Spinal cord (tissue), 9 donors: ENCODE measurements at regions not wholly inside any gene's neighbourhood (a gene's known extent, or its start where the extent isn't known, plus 50 kb on each side); places are given as distances from the start of the nearest gene placed in this dataset.
A peak's percentile ranks its signal among the peaks of the same experiment; 100 is the strongest.

Experiments
- DNase-seq, 6 donors: peaks; one replicate each; pipeline versions ENCODE4 v3.0.0 to v3.0.0-alpha.2; 2013 to 2015; ENCODE audit warnings: low spot score in 6 of 6, low read depth in 4 of 6
- H3K27ac ChIP-seq: one replicate; pipeline ENCODE4 v1.5.1; 2013; ENCODE audit warnings: low read depth, low read length, control low read depth
- H3K27me3 ChIP-seq: one replicate; pipeline ENCODE4 v1.6.1; 2013; ENCODE audit warnings: low read length; ENCODE audit not compliant: control insufficient read depth, insufficient read depth
- H3K36me3 ChIP-seq: one replicate; pipeline ENCODE4 v1.6.1; 2013; ENCODE audit warnings: low read length; ENCODE audit not compliant: control insufficient read depth, insufficient read depth
- H3K4me1 ChIP-seq: one replicate; pipeline ENCODE4 v1.6.1; 2013; ENCODE audit warnings: low read length; ENCODE audit not compliant: control insufficient read depth, insufficient read depth
- H3K4me3 ChIP-seq: one replicate; pipeline ENCODE4 v1.5.1; 2013; ENCODE audit warnings: low read depth, low read length, control low read depth
- H3K9me3 ChIP-seq: one replicate; pipeline ENCODE4 v1.6.1; 2013; ENCODE audit warnings: low read length; ENCODE audit not compliant: control insufficient read depth, insufficient read depth
- WGBS: methylation state at CpG from one replicate; pipeline ENCODE4 v1.1.5; 2013; ENCODE audit warnings: missing lambda C conversion rate; ENCODE audit not compliant: insufficient coverage; 5-methylcytosine and 5-hydroxymethylcytosine counted together
- donor health status: healthy.

GRCh38 chr15:94110476-94111130 is 120.8 kb upstream of the MCTP2 start:
- H3K4me1 ChIP-seq = no peaks in the 10 kb centered on the region
- H3K4me3 ChIP-seq = no peak overlapping the region
- WGBS = 57% methylated on average over 1 of the region's 2 CpGs
- no peaks in the 10 kb centered on the region for H3K36me3 ChIP-seq
- H3K27ac ChIP-seq = no peak overlapping the region
- H3K9me3 ChIP-seq = no peaks in the 10 kb centered on the region
- DNase-seq = no peak
- no peaks in the 10 kb centered on the region for H3K27me3 ChIP-seq

GRCh38 chr15:94107652-94108051 is 123.7 kb upstream of the MCTP2 start:
- Histone ChIP-seq H3K4me1 (no peaks in the 10 kb centered on the region), H3K4me3 (no peak overlapping the region), H3K27ac (no peak overlapping the region), H3K27me3 (no peaks in the 10 kb centered on the region), H3K36me3 (no peaks in the 10 kb centered on the region), H3K9me3 (no peaks in the 10 kb centered on the region)
- no peak for DNase-seq
- WGBS = 100% methylated on average over 2 of the region's 2 CpGs

DNA sequence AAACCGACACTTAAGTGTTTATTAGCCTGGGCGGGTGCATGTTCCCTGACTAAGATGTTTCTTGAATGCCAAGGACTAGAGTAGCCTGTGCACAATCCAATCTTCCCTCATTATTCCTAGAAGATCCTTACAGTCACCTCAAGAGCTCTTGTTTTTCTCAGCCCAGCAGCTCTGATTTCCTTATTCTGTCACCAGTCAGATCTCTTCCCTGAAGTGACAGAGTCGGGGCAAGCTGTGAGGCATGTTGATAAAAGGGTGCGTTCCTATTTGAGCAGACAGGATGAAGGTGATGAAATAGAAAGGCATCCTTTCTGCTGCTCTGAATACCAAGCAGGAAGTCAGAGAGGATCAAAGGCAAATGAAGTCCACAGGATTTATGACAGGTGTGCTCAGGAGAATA is 125.6 kb upstream of the MCTP2 start:
- Histone ChIP-seq H3K27me3 (no peaks in the 10 kb centered on the region), H3K4me3 (no peak overlapping the region), H3K27ac (no peak overlapping the region), H3K9me3 (no peaks in the 10 kb centered on the region), H3K4me1 (no peaks in the 10 kb centered on the region), H3K36me3 (no peaks in the 10 kb centered on the region)
- 35% methylated on average over 3 of the region's 4 CpGs for whole genome bisulfite sequencing
- DNase-seq = peak in 4 of 6 donors; percentile 2 to 68 (median 31)

DNA sequence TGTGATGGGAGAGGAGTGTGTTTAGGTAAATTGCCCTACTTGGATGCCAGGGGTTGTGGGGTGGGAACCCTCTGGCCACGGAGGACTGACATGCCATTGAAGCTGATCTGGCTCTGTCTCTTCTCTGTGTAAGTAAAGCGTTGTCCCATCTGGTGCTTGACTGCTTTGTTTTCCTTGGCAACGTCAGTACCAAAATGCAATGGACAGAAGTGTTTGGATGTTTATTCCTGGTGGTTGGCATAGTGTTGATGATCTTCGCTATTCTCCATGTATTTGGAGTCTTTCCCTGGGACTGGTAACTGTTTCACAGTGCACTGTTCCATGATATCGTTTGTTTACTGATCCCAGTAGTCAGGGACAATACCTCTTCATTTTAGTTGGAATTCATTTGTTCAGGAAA is 130.5 kb upstream of the MCTP2 start:
- Histone ChIP-seq H3K4me3 (no peak overlapping the region), H3K4me1 (no peaks in the 10 kb centered on the region), H3K36me3 (no peaks in the 10 kb centered on the region), H3K27me3 (no peaks in the 10 kb centered on the region), H3K27ac (no peak overlapping the region), H3K9me3 (no peaks in the 10 kb centered on the region)
- WGBS = 78% methylated on average over 5 of the region's 5 CpGs
- peak in 1 of 6 donors; percentile 82 for DNase-seq

- Histone ChIP-seq H3K36me3 (no peaks in the 10 kb centered on the region), H3K4me1 (no peaks in the 10 kb centered on the region), H3K27me3 (no peaks in the 10 kb centered on the region), H3K9me3 (no peaks in the 10 kb centered on the region), H3K27ac (no peak overlapping the region), H3K4me3 (no peak overlapping the region)
- DNase-seq = no peak
- WGBS = no CpG with 5 or more reads among the region's 3 CpGs
These were observed 131.8 kb upstream of the MCTP2 start for GRCh38 chr15:94099574-94099960.

DNA sequence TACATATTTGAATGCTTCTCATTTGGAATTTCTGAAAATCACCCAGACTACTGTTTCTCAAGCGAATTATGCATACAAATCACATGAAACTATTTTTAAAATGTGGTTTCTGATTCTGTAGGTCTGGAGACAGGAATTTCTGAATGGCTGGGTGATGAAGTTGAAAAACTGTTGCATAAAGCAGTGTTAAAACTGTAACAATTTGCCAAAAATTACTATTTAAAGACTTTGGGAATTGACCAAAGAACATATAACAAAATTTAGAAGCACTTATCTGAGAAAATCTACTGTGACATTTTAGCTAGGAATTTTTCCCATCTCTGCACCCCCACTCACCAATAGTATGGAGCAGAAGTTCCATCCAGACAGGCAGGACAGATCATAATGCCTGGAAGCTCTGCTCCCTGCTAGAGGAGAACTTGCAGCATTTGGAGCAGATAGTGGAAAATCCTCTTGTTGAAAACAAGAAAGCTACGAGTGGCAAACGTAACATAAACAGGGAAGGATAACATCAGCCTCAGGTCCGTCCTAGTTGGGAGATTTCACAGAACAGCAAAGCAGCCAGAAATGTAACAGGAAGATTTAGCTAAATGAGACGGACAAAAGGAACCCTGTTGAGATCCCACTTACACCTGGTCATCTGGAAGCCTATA is 132.3 kb upstream of the MCTP2 start:
- Histone ChIP-seq H3K4me3 (no peak overlapping the region), H3K4me1 (no peaks in the 10 kb centered on the region), H3K27ac (no peak overlapping the region), H3K27me3 (no peaks in the 10 kb centered on the region), H3K9me3 (no peaks in the 10 kb centered on the region), H3K36me3 (no peaks in the 10 kb centered on the region)
- WGBS = 61% methylated on average over 4 of the region's 5 CpGs
- DNase-seq = no peak

- Histone ChIP-seq H3K27me3 (no peaks in the 10 kb centered on the region), H3K4me3 (no peak overlapping the region), H3K4me1 (no peaks in the 10 kb centered on the region), H3K9me3 (no peaks in the 10 kb centered on the region), H3K27ac (no peak overlapping the region), H3K36me3 (no peaks in the 10 kb centered on the region)
- WGBS = 98% methylated on average over 5 of the region's 6 CpGs
- no peak for DNase-seq
These were observed 133.8 kb upstream of the MCTP2 start for GRCh38 chr15:94097552-94097951.

DNA sequence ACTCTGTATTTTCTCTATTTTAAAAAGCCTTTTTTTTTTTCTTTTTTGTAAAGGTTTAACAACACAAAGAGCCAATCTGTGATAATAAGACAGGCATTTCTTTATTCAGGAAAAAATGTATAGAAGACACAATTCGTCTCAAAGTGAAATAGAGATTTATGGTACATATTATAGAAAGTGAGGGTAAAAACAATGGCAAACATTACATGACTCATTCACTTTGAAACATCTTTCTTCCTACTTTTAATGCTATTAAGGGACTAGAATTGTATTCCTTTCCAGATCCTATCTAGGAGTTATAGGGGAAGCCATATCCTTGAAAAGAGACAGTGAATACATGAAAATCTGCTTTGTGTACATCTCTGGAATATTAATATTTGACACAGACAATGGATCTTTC is 137.1 kb upstream of the MCTP2 start:
- H3K9me3 ChIP-seq = no peaks in the 10 kb centered on the region
- no peak overlapping the region for H3K27ac ChIP-seq
- H3K4me3 ChIP-seq = no peak overlapping the region
- no peaks in the 10 kb centered on the region for H3K27me3 ChIP-seq
- WGBS = no CpG with 5 or more reads among the region's 1 CpG
- H3K36me3 ChIP-seq = no peaks in the 10 kb centered on the region
- DNase-seq = no peak
- no peaks in the 10 kb centered on the region for H3K4me1 ChIP-seq

DNA sequence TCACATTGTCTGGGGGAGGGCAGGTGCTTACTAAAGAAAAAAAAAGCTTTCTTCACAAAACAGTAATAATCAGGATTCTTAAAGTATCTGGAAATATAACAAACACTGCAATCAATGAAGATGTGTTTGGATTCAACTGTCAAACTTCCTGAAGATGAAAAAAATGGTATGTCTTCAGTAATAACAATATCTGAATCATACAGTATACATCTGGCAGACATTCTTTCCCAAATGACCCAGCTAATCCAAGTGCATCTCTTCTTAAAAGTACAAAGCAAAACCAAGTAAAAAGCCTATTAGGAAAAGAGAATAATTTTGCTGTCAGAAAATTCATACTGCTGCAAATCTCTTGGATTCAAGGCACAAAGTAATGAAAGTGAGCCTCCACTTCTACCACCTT is 145.0 kb upstream of the MCTP2 start:
- Histone ChIP-seq H3K4me1 (no peaks in the 10 kb centered on the region), H3K9me3 (no peaks in the 10 kb centered on the region), H3K36me3 (no peaks in the 10 kb centered on the region), H3K27me3 (no peaks in the 10 kb centered on the region), H3K4me3 (no peak overlapping the region), H3K27ac (no peak overlapping the region)
- DNase-seq = no peak

DNA sequence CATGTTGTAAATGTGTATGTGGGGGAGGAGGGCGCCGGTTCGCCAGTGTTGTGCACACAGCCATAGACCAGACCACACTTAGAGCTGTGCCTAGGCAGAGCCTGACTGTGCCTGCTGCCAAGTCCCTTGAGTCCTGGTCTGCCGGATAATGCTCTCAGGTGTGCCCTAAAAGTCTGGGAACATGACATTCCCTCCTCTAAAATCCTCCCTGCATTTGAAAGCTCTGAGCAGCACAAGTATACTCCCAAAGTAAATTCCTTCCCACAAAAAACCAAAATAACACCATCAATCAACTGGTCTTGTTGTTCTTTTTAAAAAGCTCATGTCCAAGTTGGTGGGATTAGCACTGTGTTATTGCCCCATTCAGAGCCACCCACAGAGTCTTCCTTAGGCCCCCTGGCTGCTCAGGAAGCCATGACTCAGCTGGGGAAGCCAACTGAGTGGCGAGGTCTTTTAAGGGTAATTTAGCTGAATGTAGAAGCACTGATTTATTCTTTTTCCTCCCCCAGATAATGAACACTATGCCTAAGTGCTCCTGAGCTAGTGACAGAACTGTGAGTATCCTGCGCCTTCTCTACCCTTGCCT is 147.8 kb upstream of the MCTP2 start:
- H3K27ac ChIP-seq = no peak overlapping the region

More for the DNA sequence above, 147.8 kb upstream of the MCTP2 start:
- H3K9me3 ChIP-seq = no peaks in the 10 kb centered on the region
- DNase-seq = peak in 1 of 6 donors; percentile 20
- no peaks in the 10 kb centered on the region for H3K36me3 ChIP-seq
- H3K27me3 ChIP-seq = no peaks in the 10 kb centered on the region
- H3K4me3 ChIP-seq = no peak overlapping the region
- WGBS = 68% methylated on average over 2 of the region's 6 CpGs
- H3K4me1 ChIP-seq = no peaks in the 10 kb centered on the region
